ENCODE measurements at regions not wholly inside any gene's neighbourhood (a gene's known extent, or its start where the extent isn't known, plus 50 kb on each side); places are given as distances from the start of the nearest gene placed in this dataset.

DNA sequence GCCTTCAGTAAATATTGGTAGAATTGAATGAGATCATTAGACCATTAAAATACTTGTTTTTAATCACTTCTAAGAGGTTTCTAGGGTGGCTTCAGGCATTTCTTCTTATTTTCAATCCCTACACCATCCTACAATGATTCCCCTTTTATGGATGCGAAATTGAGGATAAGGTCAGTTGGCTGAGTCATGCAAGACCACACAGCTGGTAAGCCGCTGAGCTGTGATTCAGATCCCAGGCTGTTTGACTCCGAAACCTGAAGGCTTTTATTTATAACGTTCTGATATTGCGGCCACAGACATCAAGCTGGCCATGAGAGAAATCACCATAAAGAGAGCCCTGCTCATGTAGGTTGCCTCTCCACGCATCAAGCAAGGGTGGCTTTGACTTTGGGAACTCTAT lies 133.4 kb downstream of the VAPA start:
- TF ChIP-seq CTCF (IDR thresholded peaks at IDR 0.05): no peak
- H3K27me3 ChIP-seq: no peaks in the 10 kb centered on the region
- intact Hi-C loops (cut with DNase I): no loop called here

GRCh38 chr18:10049747-10050146 lies 135.9 kb downstream of the VAPA start:
- Histone ChIP-seq H3K27me3 (no peaks in the 10 kb centered on the region), H3K4me1 (peaks cover 4 to 20% of the 10 kb centered on the region in 2 donors), H3K27ac (no peak overlapping the region), H3K9me3 (no peaks in the 10 kb centered on the region), H3K4me3 (no peak overlapping the region), H3K36me3 (no peaks in the 10 kb centered on the region)
- intact Hi-C loops (cut with DNase I): loop anchor here (5.0 kb wide), 1 partner anchor 83 kb away; no protein-coding TSS in a partner anchor
- no peak for TF ChIP-seq CTCF (IDR thresholded peaks at IDR 0.05)
- DNase-seq (ENCODE audit: low spot score in 2 of 2): no peak

More for the DNA sequence above, 133.4 kb downstream of the VAPA start:
- Histone ChIP-seq H3K4me1 (peaks cover 0 to 11% of the 10 kb centered on the region in 2 donors), H3K9me3 (peaks cover 0 to 12% of the 10 kb centered on the region in 2 donors), H3K4me3 (no peak overlapping the region), H3K36me3 (no peaks in the 10 kb centered on the region), H3K27ac (no peak overlapping the region)
- no peak for DNase-seq (ENCODE audit: low spot score in 2 of 2)

- Histone ChIP-seq H3K27me3 (no peaks in the 10 kb centered on the region), H3K9me3 (no peaks in the 10 kb centered on the region), H3K4me1 (peaks cover 4 to 20% of the 10 kb centered on the region in 2 donors), H3K27ac (no peak overlapping the region), H3K4me3 (no peak overlapping the region), H3K36me3 (no peaks in the 10 kb centered on the region)
- TF ChIP-seq CTCF (IDR thresholded peaks at IDR 0.05): no peak
- intact Hi-C loops (cut with DNase I): loop anchor here (5.0 kb wide), 1 partner anchor 81 kb away; no protein-coding TSS in a partner anchor
- no peak for DNase-seq (ENCODE audit: low spot score in 2 of 2)
These were observed 137.1 kb downstream of the VAPA start for GRCh38 chr18:10050956-10051355.

- Histone ChIP-seq H3K36me3 (no peaks in the 10 kb centered on the region), H3K27ac (peak overlapping the region; percentile 42 to 55), H3K27me3 (no peaks in the 10 kb centered on the region), H3K4me3 (no peak overlapping the region), H3K4me1 (peaks cover 4 to 21% of the 10 kb centered on the region in 2 donors), H3K9me3 (no peaks in the 10 kb centered on the region)
- DNase-seq (ENCODE audit: low spot score in 2 of 2): peak in 1 of 2 donors; percentile 83
- intact Hi-C loops (cut with DNase I): loop anchor here (5.0 kb wide), 1 partner anchor 80 kb away; no protein-coding TSS in a partner anchor
- TF ChIP-seq CTCF (IDR thresholded peaks at IDR 0.05): no peak
These were observed 138.2 kb downstream of the VAPA start for GRCh38 chr18:10051877-10052631.

DNA sequence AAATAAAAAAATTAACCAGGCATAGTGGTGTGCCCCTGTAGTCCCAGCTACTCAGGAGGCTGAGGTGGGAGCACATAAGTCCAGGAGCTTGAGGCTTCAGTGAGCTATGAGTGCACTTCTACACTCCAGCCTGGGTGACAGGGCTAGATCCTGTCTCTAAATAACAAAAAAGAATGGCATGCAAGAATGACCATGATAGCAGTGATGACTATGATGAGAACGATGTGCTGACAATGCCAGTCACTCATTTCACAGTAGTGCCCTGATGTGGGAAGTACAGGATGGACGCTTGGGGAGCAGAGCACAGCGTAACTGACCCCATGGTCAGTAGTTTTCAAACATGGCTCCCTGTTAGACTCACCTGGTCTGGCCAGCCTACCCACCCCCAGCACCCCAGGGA lies 139.1 kb downstream of the VAPA start:
- H3K27ac ChIP-seq: peak overlapping the region; percentile 41 to 42
- H3K36me3 ChIP-seq: no peaks in the 10 kb centered on the region
- H3K9me3 ChIP-seq: no peaks in the 10 kb centered on the region
- DNase-seq (ENCODE audit: low spot score in 2 of 2): no peak
- intact Hi-C loops (cut with DNase I): loop anchor here (5.0 kb wide), 1 partner anchor 79 kb away; no protein-coding TSS in a partner anchor
- no peaks in the 10 kb centered on the region for H3K27me3 ChIP-seq
- TF ChIP-seq CTCF (IDR thresholded peaks at IDR 0.05): no peak
- H3K4me1 ChIP-seq: peaks cover 4 to 27% of the 10 kb centered on the region in 2 donors
- H3K4me3 ChIP-seq: no peak overlapping the region
